CD4-positive, CD25-positive, alpha-beta regulatory T cell (primary cell): ENCODE measurements at regions not wholly inside any gene's neighbourhood (a gene's known extent, or its start where the extent isn't known, plus 50 kb on each side); places are given as distances from the start of the nearest gene placed in this dataset.

Experiments
- ATAC-seq, 2 donors: fragments of 150-1000 bp; cut with Tn5 transposase; one replicate each; pipeline ENCODE4 v1.10.0; 2021; ENCODE audit warnings: low read depth in 2 of 2, moderate number of reproducible peaks in 2 of 2, moderate library complexity in 1 of 2
- DNase-seq, 3 donors: peaks; one replicate each; pipeline versions ENCODE4 v3.0.0 to v3.0.0-alpha.2; 2012 to 2022; ENCODE audit warnings: mixed read lengths in 1 of 3
- H3K27ac ChIP-seq: one replicate; pipeline ENCODE4 v1.7.0; 2013; ENCODE audit warnings: mild to moderate bottlenecking, low read length; ENCODE audit not compliant: insufficient read depth, poor library complexity, severe bottlenecking
- H3K27me3 ChIP-seq: one replicate; pipeline ENCODE4 v1.7.0; 2013; ENCODE audit warnings: low read length; ENCODE audit not compliant: control insufficient read depth, insufficient read depth
- H3K36me3 ChIP-seq: one replicate; pipeline ENCODE4 v1.7.0; 2013; ENCODE audit warnings: mild to moderate bottlenecking, low read length, moderate library complexity; ENCODE audit not compliant: control insufficient read depth, insufficient read depth
- H3K4me1 ChIP-seq: 2 replicates; pipeline ENCODE4 v1.7.0; 2013; ENCODE audit warnings: mild to moderate bottlenecking, low read length; ENCODE audit not compliant: insufficient read depth, control insufficient read depth, poor library complexity, severe bottlenecking
- H3K4me3 ChIP-seq: one replicate; pipeline ENCODE4 v1.7.0; 2013; ENCODE audit warnings: low read depth, mild to moderate bottlenecking, low read length, moderate library complexity
- H3K9me3 ChIP-seq, 2 experiments: 1 replicate in 1 of 2; 2 replicates in 1 of 2; pipeline ENCODE4 v1.7.0; 2013; ENCODE audit warnings: low read length in 2 of 2, mild to moderate bottlenecking in 1 of 2, moderate library complexity in 1 of 2; ENCODE audit not compliant: control insufficient read depth in 2 of 2
- H3K27ac Mint-ChIP-seq, 3 donors: one replicate each; pipeline ENCODE4 v1.8.0; 2020 to 2022; ENCODE audit warnings: mild to moderate bottlenecking in 3 of 3, mixed read lengths in 3 of 3, moderate library complexity in 2 of 3
- H3K27me3 Mint-ChIP-seq: one replicate; pipeline ENCODE4 v1.8.0; 2022; ENCODE audit warnings: mild to moderate bottlenecking, mixed read lengths
- H3K36me3 Mint-ChIP-seq: one replicate; pipeline ENCODE4 v1.8.0; 2020; ENCODE audit warnings: mixed read lengths
- H3K4me1 Mint-ChIP-seq, 4 donors: one replicate each; pipeline ENCODE4 v1.8.0; 2020 to 2022; ENCODE audit warnings: mixed read lengths in 4 of 4, mild to moderate bottlenecking in 1 of 4
- H3K4me3 Mint-ChIP-seq, 4 donors: one replicate each; pipeline ENCODE4 v1.8.0; 2020 to 2022; ENCODE audit warnings: mild to moderate bottlenecking in 4 of 4, mixed read lengths in 4 of 4, moderate library complexity in 3 of 4
- H3K9me3 Mint-ChIP-seq, 7 donors: one replicate each; pipeline ENCODE4 v1.8.0; 2020 to 2022; ENCODE audit warnings: mixed read lengths in 7 of 7, mild to moderate bottlenecking in 3 of 7, moderate library complexity in 2 of 7

DNA sequence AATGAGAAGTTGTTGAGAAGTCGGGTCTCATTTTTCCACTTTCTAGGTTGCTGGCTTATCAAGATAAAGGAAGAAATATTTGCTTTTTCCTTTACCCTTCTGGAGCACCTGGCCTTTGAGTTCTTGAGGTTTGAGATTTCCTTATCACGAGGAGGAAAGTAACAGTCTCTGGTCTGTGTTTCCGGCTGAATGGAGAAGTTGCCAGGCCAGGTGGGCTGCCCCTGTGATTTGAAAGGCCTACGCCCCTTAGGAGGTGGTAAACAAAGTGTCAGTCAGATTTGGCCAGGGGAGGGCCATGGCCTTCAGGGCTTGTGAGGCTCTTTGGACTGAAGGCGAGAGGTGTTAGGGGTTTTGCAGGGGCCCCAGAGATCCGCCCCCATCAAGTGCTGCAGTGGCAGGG is 156.7 kb upstream of the HAAO start:
- Histone ChIP-seq H3K27me3 (no peaks in the 10 kb centered on the region), H3K4me3 (no peak overlapping the region), H3K9me3 (no peaks in the 10 kb centered on the region), H3K27ac (no peak overlapping the region), H3K4me1 (no peaks in the 10 kb centered on the region), H3K36me3 (no peaks in the 10 kb centered on the region)
- Mint-ChIP-seq H3K4me3 (no peak overlapping the region), H3K4me1 (peaks cover 0 to 7% (median 3%) of the 10 kb centered on the region in 4 donors), H3K36me3 (no peaks in the 10 kb centered on the region), H3K27ac (no peak overlapping the region), H3K9me3 (no peaks in the 10 kb centered on the region), H3K27me3 (peaks cover 4% of the 10 kb centered on the region)
- DNase-seq, result no peak
- no peak for ATAC-seq

DNA sequence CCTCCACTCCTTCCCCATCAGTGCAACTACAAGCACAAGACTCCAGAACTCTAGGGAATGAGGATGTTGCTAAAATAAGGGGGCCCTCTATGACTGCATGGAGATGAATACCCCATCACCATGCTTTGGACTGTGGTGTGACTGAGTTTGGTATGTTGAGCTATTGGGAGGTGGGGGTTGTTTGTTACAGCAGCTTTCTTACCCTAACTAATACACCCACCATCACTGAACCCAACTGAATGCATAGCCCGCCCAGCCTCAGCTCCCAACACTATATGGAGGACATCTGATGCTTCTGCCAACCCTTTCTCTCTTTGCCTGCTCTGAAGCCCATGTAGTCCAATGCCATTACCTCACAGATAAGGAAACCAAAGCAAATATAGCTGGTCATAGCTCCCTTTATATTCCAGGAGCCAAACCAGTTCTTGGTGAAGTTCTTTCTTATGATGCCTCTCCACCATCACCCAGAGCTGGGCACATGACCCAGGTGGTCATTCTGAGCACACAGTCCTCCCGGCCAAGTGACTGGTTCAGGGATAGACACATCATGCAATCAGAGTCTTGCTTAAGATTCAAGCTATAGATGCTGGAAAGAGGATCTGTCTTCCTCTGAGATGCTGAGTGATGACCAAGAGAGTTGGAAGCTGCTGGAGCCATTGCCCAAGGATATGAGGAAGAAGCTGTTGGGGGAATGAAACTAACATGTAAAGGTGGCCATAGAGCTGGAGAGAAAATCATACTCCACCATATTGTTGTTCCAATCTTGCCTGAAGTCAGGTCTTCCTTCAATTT is 155.6 kb upstream of the HAAO start:
- Mint-ChIP-seq H3K36me3 (no peaks in the 10 kb centered on the region), H3K27ac (no peak overlapping the region), H3K4me1 (peaks cover 0 to 7% (median 3%) of the 10 kb centered on the region in 4 donors), H3K4me3 (no peak overlapping the region), H3K27me3 (peaks cover 4% of the 10 kb centered on the region), H3K9me3 (no peaks in the 10 kb centered on the region)
- H3K27me3 ChIP-seq, result no peaks in the 10 kb centered on the region
- no peak overlapping the region for H3K27ac ChIP-seq
- ATAC-seq (no peak), DNase-seq (no peak)
- H3K36me3 ChIP-seq, result no peaks in the 10 kb centered on the region
- H3K4me3 ChIP-seq, result no peak overlapping the region
- H3K4me1 ChIP-seq, result no peaks in the 10 kb centered on the region
- no peaks in the 10 kb centered on the region for H3K9me3 ChIP-seq

DNA sequence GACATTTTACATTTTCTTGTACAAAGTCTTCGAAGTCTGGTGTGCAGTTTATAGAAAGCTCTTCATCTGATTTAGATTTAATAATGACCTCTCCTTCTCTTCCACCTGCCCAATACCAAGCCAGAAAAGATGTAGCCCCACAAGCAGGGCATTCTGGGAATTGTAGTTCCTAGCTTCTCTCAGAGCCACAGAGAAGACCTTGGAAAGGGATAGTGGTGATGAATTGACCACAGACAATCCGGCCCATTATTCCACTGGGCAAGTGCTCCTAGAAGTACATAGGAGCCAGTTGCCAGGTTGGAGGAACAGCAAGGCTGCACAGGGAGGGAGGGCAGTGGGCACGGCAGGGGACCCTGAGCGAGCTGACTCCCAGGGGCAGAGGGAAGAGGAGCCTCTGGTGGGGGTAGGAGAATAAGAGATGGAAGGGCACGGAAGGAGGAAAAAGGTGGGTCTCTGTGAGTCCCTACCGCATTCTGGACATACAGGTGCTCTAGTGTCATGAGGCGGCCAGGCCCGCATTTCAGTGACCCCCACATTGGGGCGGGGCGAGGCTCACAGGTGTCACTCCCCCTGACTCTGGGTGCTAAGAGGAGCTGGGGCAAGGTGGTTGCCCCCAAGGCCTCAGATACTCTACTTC is 152.5 kb upstream of the HAAO start:
- H3K4me3 ChIP-seq, result no peak overlapping the region
- H3K27me3 ChIP-seq, result no peaks in the 10 kb centered on the region
- no peaks in the 10 kb centered on the region for H3K9me3 Mint-ChIP-seq
- DNase-seq (no peak), ATAC-seq (no peak)
- no peak overlapping the region for H3K27ac ChIP-seq
- H3K36me3 Mint-ChIP-seq, result no peaks in the 10 kb centered on the region
- H3K4me3 Mint-ChIP-seq, result no peak overlapping the region
- H3K36me3 ChIP-seq, result no peaks in the 10 kb centered on the region
- no peak overlapping the region for H3K27ac Mint-ChIP-seq
- H3K9me3 ChIP-seq, result no peaks in the 10 kb centered on the region
- peaks cover 0 to 7% (median 2%) of the 10 kb centered on the region in 4 donors for H3K4me1 Mint-ChIP-seq
- peaks cover 11% of the 10 kb centered on the region for H3K27me3 Mint-ChIP-seq
- H3K4me1 ChIP-seq, result no peaks in the 10 kb centered on the region

DNA sequence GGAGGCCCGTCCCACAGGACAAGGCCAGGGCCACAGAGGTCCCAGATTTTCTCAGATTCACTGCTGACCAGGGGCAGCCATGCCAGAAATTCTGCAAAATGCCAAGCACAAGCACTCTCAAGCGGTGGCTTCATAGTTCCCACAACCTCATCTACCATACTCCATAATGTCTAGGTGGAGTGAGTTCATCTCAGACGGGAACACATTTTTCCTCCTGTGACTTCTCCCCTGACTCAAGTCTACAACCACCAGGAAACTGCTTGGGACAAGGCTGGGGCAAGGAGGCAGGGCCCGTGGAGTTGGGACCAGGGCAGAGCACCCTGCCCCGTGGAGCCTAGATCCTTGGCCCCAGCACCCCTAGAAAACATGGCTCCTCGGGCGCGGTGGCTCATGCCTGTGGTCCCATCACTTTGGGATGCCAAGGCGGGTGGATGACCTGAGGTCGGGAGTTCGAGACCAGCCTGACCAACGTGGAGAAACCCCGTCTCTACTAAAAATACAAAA is 150.7 kb upstream of the HAAO start:
- no peaks in the 10 kb centered on the region for H3K36me3 ChIP-seq
- no peak overlapping the region for H3K27ac ChIP-seq
- H3K27me3 Mint-ChIP-seq, result peaks cover 20% of the 10 kb centered on the region
- no peak overlapping the region for H3K4me3 Mint-ChIP-seq
- no peak overlapping the region for H3K27ac Mint-ChIP-seq
- H3K27me3 ChIP-seq, result no peaks in the 10 kb centered on the region
- no peaks in the 10 kb centered on the region for H3K9me3 ChIP-seq
- H3K4me1 ChIP-seq, result no peaks in the 10 kb centered on the region
- H3K9me3 Mint-ChIP-seq, result no peaks in the 10 kb centered on the region
- H3K4me3 ChIP-seq, result no peak overlapping the region
- H3K4me1 Mint-ChIP-seq, result peaks cover 0 to 7% (median 2%) of the 10 kb centered on the region in 4 donors
- DNase-seq, result no peak
- no peaks in the 10 kb centered on the region for H3K36me3 Mint-ChIP-seq
- no peak for ATAC-seq

DNA sequence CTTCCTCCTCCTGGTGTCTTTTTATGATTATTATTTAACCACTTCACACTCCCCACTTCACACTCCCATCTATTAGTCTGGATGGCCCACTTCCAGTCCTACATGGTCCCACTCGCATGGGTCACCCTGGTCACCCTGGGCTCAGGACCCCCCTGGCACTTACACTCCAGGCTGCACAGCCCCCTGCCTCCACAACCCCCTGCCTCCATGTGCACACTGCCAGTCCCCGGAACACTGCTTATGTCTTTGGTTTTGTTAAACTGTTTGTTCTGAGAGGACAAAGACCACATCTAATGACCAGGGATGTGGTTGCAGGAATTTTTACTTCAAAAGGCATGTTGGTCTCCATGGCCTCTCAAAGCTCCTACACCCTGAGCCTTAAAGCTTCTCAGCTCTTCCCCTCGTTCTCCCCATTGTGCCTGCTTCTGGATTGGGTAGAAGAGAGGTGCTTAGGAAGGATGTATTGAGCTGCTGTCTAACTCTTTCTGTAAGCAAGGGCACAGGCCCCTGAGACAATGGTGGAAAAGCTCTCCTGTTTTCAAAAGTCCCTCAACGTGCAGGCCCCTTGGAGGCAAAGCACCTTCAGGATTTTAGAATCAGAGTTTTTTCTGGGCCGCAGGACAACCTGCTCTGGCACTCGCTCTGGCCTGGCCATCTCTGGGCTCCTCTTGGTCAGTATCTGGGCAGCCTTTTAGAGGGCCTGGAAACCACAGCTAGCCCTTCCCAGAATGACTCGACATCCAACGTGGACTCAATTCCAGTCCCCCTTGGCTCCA is 150.0 kb upstream of the HAAO start:
- Histone ChIP-seq H3K4me3 (no peak overlapping the region), H3K27ac (no peak overlapping the region), H3K36me3 (no peaks in the 10 kb centered on the region), H3K4me1 (no peaks in the 10 kb centered on the region), H3K27me3 (no peaks in the 10 kb centered on the region), H3K9me3 (no peaks in the 10 kb centered on the region)
- Mint-ChIP-seq H3K36me3 (no peaks in the 10 kb centered on the region), H3K27ac (no peak overlapping the region), H3K9me3 (peaks cover 0 to 1% (median 0%) of the 10 kb centered on the region in 7 donors), H3K27me3 (peaks cover 23% of the 10 kb centered on the region), H3K4me1 (peaks cover 0 to 7% (median 2%) of the 10 kb centered on the region in 4 donors), H3K4me3 (no peak overlapping the region)
- ATAC-seq (no peak), DNase-seq (no peak)

DNA sequence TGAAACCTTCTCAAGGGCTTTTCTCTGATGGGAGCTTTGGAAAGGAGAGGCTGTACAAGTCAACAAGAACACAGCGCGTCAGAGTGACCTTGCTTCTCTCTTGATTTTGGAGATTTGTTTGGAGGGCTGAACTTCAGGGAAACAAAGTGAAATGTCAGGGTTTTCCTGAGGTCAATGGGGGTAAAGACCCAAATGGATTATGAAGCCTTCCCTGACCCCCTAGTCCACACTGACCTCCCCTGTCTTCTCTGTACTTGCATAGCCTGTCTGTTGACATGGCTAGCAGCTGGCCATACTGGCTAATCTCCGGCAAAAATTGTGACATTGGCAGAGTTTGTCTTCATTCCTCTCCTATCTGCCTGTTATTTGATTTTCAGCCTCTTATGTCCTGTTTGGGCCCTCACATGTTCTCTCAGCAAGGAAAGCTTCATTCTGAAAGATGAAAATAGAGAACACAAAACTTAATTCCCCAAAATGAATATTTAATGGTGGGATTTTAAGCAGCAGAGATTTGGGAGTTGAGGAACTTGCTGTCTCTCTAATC is 149.3 kb upstream of the HAAO start:
- Histone ChIP-seq H3K4me3 (no peak overlapping the region), H3K27me3 (no peaks in the 10 kb centered on the region), H3K4me1 (no peaks in the 10 kb centered on the region), H3K9me3 (no peaks in the 10 kb centered on the region), H3K27ac (no peak overlapping the region), H3K36me3 (no peaks in the 10 kb centered on the region)
- Mint-ChIP-seq H3K27me3 (peaks cover 22% of the 10 kb centered on the region), H3K9me3 (peaks cover 0 to 1% (median 0%) of the 10 kb centered on the region in 7 donors), H3K4me3 (no peak overlapping the region), H3K4me1 (peaks cover 0 to 2% (median 0%) of the 10 kb centered on the region in 4 donors), H3K27ac (no peak overlapping the region), H3K36me3 (no peaks in the 10 kb centered on the region)
- DNase-seq (no peak), ATAC-seq (no peak)

DNA sequence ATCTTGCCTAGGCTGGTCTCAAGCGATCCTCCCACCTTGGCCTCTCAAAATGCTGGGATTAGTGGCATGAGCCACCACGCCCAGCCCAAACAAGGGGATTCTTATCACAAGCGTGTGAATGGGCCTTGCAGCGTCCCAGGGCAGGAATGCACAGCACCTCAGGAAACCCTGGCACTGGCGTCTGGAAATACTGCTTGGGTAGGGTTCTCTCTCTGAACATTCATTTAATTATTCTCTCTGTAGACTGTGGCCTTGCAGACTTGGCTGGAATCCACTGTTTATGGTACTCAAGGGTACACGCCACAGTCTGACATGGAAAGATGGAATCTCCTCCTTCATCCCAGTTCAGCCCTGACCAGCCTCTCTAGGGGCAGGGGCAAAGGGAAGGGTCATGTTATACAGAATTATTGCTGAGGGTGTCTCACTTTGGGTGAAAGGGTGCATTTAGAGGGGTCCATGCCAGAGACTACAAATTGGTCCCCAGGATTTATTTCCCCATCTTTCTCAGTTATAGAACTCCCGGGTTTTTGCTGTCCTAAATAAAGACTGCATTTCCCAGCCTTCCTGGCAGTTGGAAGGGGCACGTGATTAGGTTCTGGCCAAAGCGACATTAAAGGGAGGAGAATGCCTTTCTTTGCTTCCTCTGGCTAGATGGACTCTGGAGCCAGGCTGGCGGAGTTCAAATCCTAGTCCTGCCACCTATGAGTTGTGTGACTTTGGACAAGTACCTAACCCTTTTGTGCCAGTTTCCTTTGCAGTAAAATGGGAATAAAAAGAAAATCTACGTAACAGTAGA is 147.2 kb upstream of the HAAO start:
- H3K36me3 Mint-ChIP-seq, result no peaks in the 10 kb centered on the region
- peaks cover 19% of the 10 kb centered on the region for H3K27me3 Mint-ChIP-seq

More for the DNA sequence above, 147.2 kb upstream of the HAAO start:
- H3K36me3 ChIP-seq, result no peaks in the 10 kb centered on the region
- no peaks in the 10 kb centered on the region for H3K9me3 ChIP-seq
- DNase-seq, result no peak
- Mint-ChIP-seq H3K4me1 (no peaks in the 10 kb centered on the region), H3K9me3 (peaks cover 0 to 1% (median 0%) of the 10 kb centered on the region in 7 donors), H3K27ac (no peak overlapping the region), H3K4me3 (no peak overlapping the region)
- H3K4me1 ChIP-seq, result no peaks in the 10 kb centered on the region
- no peak for ATAC-seq
- no peaks in the 10 kb centered on the region for H3K27me3 ChIP-seq
- H3K4me3 ChIP-seq, result no peak overlapping the region
- H3K27ac ChIP-seq, result no peak overlapping the region
